ENCODE measurements at regions not wholly inside any gene's neighbourhood (a gene's known extent, or its start where the extent isn't known, plus 50 kb on each side); places are given as distances from the start of the nearest gene placed in this dataset.

DNA sequence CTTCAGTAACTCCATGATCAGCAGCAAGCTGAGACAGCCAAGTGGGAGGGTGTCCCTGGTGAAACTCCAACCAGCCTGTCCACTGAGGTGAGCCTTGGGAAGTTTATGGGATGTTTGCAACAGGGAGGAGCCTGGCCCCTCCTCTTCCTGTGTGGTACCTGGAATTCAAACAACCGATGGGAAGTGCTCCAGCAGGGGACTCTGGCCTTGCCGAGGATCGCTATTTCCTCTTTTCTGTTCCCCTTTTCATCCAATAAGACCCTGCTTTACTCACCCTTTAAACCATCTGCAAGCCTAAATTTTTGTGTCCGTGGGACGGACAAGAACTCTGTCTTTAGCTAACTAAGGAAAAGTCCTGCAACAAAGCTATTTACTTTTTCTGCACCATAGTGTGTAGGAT lies 491.1 kb upstream of the ZMIZ1 start:
- no peak for DNase-seq

DNA sequence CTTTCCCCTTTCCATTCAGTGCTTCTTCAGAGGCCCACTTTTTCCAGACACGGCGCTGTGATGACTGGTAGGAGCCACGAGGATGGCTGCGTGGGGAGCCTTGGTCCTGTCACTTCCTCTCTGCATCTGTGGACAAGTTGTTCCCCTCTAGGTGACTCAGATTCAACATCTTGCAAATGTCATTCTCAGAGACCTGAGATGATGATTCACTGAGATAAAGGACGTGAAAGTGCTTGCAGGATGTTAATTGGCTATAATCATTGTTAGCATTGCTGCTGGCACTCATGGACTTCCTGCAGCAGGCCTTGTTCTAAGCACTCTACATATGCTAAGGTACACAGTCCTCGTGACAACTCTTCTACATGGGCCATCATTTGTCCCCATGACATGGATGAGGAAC lies 489.8 kb upstream of the ZMIZ1 start:
- no peak for DNase-seq

DNA sequence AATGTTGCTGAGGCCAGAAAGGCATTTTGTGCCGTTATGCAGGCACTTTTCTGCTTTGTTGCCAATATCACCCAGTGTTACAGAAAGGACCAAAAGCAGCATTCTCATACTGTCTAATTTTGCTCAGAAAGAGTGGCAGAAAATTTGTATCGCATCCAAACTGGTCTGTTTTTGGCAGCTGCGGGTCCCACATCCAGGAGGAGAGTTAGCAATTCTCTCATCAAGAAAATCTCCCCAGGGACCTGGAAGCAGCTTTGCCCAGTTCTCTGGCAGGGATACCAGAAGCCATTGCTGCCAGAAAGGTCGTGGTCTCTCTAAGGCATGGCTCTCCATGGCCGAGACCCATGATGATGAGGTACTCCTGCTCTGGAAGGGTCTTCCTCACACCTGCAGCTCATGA lies 489.2 kb upstream of the ZMIZ1 start:
- DNase-seq, result no peak

GRCh38 chr10:78579995-78580394 lies 488.8 kb upstream of the ZMIZ1 start:
- DNase-seq, result no peak

GRCh38 chr10:78581133-78581694 lies 487.6 kb upstream of the ZMIZ1 start:
- DNase-seq, result no peak

- DNase-seq, result no peak
Measured at GRCh38 chr10:78582540-78582939, 486.2 kb upstream of the ZMIZ1 start.

- DNase-seq, result no peak
Measured at GRCh38 chr10:78584266-78584665, 484.5 kb upstream of the ZMIZ1 start.

- DNase-seq, result no peak
Measured at GRCh38 chr10:78584681-78585080, 484.1 kb upstream of the ZMIZ1 start.

DNA sequence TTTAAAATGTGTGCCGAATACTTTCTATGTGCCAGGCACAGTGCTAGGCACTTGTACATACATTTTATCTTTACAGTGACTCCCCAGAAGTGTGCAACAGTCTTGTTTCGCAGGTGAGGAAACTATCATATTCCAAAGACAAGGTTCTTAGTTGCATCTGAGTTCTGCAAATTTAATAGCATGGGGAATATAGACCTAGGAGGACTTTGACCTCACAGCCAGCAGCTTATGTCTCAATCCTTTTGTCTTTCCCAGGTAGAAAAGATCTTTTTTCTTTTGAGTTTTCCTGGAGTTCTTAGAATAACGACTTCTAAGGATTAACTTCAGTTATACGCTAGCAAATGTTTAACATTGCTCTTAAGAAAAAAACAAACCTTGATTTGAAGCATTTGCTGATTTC lies 482.8 kb upstream of the ZMIZ1 start:
- no peak for DNase-seq

DNA sequence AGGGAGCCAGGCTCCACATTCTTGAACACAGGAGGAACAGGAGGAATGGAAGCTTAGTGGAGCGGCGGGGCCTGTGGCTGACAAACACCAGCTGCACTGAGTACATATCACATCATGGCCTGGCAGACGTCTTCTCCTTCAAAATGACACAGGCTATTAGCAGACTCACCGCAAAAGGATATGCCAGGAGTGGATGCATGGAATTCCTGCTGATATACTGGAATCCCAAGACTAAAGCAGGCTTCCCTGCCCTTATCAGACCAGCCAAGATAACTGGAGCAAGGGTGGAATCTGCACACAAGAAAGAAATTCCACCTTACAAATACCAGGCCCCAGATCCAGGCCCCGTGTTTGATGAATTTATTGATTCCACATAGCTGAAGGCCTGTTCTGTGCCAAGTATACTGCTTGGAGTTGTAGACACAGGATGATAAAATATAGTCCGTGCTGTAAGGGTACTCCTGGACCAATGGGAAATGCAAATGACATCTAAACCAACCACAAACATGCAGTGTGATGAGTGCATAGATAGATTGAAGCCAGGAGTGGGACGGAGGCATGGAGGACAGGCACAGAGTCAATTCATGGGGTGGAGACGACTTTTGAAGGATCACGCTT lies 480.5 kb upstream of the ZMIZ1 start:
- no peak for DNase-seq

GRCh38 chr10:78589687-78590086 lies 479.1 kb upstream of the ZMIZ1 start:
- no peak for DNase-seq

GRCh38 chr10:78591066-78591465 lies 477.7 kb upstream of the ZMIZ1 start:
- no peak for DNase-seq

- DNase-seq, result no peak
Measured at GRCh38 chr10:78594559-78595268, 474.1 kb upstream of the ZMIZ1 start.

DNA sequence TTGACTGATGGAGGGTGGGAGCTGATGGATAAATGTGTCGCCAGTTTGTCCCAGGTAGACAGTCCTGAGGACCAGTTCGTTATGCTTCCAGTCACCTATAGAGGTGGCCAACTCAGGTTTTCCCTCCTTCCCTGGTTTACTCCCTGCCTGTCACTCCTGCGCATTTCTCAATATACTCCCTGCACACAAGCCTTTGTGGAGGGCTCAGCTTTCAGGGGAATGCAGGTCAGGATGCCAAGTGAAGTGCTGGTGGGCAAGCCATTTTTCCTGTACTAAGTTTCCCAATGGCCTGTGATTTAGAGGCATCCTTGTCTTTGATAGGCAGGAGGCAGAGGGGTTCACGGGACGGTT lies 473.5 kb upstream of the ZMIZ1 start:
- no peak for DNase-seq

GRCh38 chr10:78596556-78596955 lies 472.2 kb upstream of the ZMIZ1 start:
- no peak for DNase-seq

- DNase-seq, result no peak
Measured at GRCh38 chr10:78597796-78598555, 470.8 kb upstream of the ZMIZ1 start.

- DNase-seq, result no peak
Measured at GRCh38 chr10:78599122-78599853, 469.5 kb upstream of the ZMIZ1 start.

GRCh38 chr10:78600121-78600665 lies 468.6 kb upstream of the ZMIZ1 start:
- no peak for DNase-seq

GRCh38 chr10:78600740-78601139 lies 468.0 kb upstream of the ZMIZ1 start:
- DNase-seq, result no peak

- DNase-seq, result no peak
Measured at GRCh38 chr10:78602201-78602932, 466.4 kb upstream of the ZMIZ1 start.

- no peak for DNase-seq
Measured at GRCh38 chr10:78604286-78604685, 464.5 kb upstream of the ZMIZ1 start.

DNA sequence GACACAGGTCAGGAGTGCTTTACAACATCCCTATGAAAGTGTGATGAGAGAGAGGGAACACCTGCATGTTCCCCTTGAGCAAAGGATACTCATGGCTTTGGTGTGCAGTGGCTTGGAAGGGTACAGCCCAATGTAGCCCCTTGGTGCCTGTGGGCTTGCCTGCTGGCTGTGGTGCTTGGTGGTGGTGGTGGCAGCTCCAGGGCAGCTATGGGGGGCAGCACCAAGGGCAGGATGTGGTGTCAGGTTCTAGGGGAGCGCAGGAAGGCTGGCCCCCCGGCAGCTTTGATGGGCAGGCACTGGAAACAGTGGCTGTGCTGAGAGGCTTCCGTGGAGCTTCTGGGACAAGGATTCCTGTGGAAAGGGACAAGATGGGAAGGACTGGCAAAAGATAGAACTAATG lies 464.0 kb upstream of the ZMIZ1 start:
- no peak for DNase-seq
